ENCODE measurements at regions not wholly inside any gene's neighbourhood (a gene's known extent, or its start where the extent isn't known, plus 50 kb on each side); places are given as distances from the start of the nearest gene placed in this dataset.

- TF ChIP-seq, protein P1, sequence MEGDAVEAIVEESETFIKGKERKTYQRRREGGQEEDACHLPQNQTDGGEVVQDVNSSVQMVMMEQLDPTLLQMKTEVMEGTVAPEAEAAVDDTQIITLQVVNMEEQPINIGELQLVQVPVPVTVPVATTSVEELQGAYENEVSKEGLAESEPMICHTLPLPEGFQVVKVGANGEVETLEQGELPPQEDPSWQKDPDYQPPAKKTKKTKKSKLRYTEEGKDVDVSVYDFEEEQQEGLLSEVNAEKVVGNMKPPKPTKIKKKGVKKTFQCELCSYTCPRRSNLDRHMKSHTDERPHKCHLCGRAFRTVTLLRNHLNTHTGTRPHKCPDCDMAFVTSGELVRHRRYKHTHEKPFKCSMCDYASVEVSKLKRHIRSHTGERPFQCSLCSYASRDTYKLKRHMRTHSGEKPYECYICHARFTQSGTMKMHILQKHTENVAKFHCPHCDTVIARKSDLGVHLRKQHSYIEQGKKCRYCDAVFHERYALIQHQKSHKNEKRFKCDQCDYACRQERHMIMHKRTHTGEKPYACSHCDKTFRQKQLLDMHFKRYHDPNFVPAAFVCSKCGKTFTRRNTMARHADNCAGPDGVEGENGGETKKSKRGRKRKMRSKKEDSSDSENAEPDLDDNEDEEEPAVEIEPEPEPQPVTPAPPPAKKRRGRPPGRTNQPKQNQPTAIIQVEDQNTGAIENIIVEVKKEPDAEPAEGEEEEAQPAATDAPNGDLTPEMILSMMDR (IDR thresholded peaks at IDR 0.05) = no peak
- TF ChIP-seq POLR2AphosphoS5 (IDR thresholded peaks at IDR 0.05; ENCODE audit: insufficient read depth in 1 of 2, low read depth in 1 of 2) = no peak
Measured at GRCh38 chr6:51137777-51138176, 319.1 kb downstream of the TFAP2B start.

All from vagina (tissue), 2 donors.